GM21737 (cell line): ENCODE measurements at regions not wholly inside any gene's neighbourhood (a gene's known extent, or its start where the extent isn't known, plus 50 kb on each side); places are given as distances from the start of the nearest gene placed in this dataset.
"Not testable (repeated sequence)": the region's sequence is repeated elsewhere in the genome, so short reads cannot be mapped to it uniquely, and the experiment has no call there.

Experiments used
- ATAC-seq: cut with Tn5 transposase; IDR thresholded peaks from one replicate; pipeline ENCODE4 v1.9.1; 2021; ENCODE audit warnings: mild to moderate bottlenecking, moderate library complexity; ENCODE audit not compliant: unreplicated experiment

GRCh38 chr12:13518034-13518433 is 321.5 kb downstream of the EMP1 start:
- ATAC-seq, result not testable (repeated sequence)

DNA sequence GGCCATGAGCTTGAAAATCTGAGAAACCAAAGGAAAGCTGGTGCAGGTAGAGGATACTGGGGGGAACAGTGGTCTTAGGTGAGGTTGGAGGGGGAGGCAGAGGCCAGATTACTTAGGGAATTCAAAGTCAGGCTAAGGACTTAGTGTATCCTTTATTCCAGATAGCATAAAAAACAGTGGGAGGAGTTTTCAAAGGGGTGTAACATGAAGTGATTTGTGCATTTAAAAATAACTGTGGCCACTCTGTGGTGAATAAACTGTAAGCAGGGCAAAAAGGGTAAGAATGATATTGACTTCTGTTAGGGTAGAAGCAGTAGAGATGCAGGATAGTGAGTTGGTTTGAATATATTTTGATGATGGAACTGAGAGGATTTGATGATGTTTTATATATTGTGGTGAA is 313.2 kb downstream of the EMP1 start:
- ATAC-seq, result no peak

GRCh38 chr12:13505636-13506035 is 309.1 kb downstream of the EMP1 start:
- ATAC-seq, result no peak

GRCh38 chr12:13505224-13505623 is 308.7 kb downstream of the EMP1 start:
- no peak for ATAC-seq

DNA sequence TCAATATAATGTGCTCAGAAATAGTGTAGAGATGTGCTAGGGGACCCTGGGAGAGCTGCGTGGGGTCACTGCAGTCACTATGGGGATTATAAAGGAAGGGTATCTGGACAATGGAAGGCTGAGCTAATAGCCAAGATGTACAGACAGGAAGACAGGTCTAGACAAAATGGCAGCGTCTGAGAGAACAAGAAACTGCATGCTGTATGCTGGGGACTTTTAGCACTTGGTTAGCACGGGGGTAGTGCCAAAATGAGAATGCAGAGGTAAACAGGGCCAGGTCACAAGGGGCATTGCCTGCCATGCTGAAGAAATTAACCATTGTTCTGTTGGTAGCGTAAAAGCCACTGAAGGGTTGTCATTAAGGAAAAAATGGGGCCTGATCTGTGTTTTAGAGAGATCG is 308.2 kb downstream of the EMP1 start:
- ATAC-seq, result no peak

DNA sequence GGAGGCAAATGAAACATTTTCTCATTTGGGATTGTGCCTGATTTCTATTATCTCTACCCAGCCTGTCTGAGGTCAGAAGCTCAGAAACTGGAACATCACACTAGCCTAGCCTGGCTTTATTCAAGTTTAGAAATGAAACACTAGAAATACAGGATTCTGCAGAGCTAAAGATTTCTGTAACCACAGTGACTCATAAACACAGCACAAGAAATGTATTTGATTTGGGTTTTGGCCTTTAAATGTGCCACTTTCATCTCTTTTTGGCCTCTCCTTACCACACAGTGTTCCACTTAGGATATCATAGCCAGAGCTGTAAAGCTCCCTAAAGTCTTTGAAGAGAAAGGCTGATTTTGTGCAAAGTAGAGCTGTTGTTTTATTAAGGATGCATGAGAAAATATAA is 307.5 kb downstream of the EMP1 start:
- no peak for ATAC-seq

DNA sequence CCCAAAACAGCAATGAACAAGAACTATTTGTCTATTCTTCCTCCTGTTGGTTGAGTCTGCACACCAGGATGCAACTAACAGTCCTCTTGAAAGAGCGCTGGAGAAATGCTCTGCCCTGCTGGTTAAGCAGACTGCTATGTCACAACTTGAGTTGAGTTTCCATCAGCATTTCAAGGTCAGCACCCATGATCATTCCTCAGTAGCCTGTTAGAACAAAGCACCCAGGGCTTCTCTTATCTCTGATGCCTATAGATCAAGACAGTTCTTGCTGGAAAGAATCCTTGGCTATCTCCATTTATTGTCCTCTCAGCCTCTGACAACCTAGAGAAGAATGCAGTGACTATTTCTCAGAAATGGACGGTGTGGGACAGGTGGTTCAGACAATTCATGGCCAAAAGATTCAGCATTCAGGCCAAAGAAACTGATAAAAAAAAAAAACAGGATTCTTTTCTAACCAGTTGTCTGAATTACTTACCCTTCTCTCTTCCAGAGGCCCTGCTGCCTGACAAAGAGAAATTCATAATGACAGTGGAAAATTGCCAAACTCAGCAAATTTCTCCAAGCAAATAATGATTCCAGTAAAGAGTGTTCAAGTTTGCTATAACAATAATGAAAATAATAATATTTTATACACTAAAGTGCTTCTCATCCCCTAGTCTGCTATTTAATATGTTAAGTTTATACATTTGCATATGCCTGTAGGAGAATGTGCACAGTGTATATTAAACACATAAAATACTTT is 306.7 kb downstream of the EMP1 start:
- no peak for ATAC-seq

- no peak for ATAC-seq
Observed at GRCh38 chr12:13499008-13499407, 302.5 kb downstream of the EMP1 start.

DNA sequence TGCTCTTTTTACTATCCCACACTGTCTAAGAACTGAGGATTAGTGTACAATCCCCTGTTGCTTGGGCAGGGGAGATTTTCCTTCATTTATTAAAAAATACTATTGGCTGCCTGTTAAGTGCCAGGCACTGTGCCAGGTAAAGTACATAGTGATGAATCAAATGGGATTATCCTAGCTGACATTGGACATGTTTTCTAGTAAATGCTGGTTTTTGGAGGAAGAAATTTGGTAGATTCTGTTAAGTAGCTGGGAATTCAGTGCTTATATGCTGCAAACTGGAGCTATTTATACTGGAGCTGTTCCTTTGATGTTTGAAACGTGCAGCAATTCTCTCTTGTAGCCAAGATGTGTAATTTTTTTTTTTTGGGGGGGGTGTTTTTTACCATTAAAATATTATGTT is 299.6 kb downstream of the EMP1 start:
- ATAC-seq, result no peak

DNA sequence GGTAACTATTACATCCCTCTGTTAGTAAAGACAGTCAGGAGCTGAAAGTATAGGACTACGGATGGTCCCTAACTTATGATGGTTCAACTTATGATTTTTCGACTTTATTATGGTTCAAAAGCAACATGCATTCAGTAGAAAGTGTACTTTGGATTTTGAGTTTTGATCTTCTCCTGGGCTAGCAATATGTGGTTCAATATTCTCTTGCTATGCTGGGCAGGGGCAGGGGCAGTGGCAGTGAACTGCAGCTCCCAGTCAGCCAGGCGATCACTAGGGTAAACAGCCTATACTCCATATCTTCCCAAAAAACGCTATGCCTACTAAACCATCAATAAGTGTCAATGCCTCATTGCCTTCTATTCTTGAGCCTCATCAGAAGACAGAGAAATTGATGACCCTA is 292.7 kb downstream of the EMP1 start:
- ATAC-seq, result no peak

GRCh38 chr12:13487326-13487725 is 290.8 kb downstream of the EMP1 start:
- no peak for ATAC-seq

GRCh38 chr12:13486794-13487193 is 290.3 kb downstream of the EMP1 start:
- no peak for ATAC-seq

DNA sequence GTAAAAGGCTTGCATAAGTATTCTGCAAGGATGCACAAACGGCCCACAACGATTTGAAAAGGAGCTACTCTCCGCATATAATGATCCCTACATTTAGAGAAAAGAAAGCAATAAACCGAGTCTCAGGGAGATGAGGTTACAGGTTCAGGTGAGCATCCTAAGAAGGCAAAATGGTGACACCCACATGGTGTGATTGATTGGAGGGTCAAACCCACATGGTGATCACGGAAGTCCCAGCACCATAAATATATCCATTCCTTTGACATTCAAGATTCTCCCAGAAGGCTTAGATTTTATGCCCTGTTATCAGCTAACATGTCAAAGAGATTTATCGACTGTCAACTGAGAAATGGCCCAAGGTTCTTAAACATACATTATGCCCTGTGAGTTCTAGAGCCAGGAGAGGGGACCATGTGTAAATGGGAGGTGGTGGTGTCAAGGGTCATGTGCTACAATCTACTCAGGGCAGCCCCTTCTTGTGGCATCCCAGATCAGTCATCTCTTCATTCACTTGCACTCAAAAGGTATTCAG is 282.2 kb downstream of the EMP1 start:
- ATAC-seq, result no peak

DNA sequence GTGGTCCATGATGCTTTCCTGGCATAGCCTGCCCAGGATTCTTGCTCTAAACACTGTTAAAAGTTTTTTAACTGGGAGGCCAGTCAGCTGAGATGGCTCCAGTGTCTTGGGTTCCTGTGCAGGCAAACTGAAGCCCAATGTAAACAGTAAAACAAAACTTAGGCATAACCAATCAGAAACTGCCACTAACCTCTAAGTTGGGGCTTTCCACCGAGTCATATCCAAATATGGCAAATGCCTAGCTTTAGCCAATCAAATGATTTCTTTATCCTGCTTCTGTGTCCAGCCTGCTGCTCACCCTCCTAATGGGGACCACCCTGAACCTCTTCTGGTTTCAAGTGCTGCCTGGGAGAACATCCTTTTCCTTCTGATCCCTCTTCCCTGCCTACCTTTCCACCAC is 277.9 kb downstream of the EMP1 start:
- ATAC-seq, result no peak

GRCh38 chr12:13472690-13473089 is 276.2 kb downstream of the EMP1 start:
- peak; percentile 99 for ATAC-seq

DNA sequence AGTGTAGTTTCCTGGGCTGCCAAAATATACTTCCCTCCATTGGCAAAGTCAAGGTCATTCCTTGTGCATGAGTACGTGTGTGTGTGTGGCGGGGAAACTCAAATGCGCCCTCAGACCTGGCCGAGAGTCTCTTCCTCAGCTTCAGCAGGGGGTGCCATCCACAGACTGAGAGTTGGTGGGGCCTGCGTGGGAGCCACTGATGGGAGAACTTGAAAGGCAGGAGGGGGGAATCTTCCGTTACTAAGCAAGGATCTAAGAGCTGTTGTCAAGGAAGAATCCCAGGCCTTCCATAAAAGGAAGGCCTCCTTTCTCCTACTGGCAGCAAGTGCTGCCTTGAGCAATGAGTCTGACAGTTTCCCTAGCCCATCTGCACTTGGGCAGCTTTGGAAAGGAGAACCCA is 274.9 kb downstream of the EMP1 start:
- no peak for ATAC-seq

GRCh38 chr12:13465635-13466034 is 269.1 kb downstream of the EMP1 start:
- ATAC-seq, result no peak

DNA sequence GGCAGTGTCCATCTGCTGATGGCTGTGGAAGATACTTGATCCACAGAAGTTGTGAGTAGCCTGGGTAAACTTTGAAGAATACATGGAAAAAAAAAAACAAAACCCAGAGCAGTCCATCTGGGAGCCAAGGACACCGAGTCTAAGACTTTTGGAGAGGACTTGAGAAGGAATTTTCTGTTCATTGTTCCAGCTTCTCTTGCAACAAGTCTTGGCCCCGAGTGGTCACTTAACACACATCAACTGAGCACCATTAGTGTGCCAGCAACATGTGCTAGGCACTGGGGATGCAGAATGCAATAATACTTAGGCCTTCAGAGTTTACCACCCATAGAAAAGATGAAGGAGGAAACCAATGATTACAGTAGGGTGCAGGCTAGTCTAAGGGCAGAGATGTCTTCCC is 266.7 kb downstream of the EMP1 start:
- no peak for ATAC-seq

DNA sequence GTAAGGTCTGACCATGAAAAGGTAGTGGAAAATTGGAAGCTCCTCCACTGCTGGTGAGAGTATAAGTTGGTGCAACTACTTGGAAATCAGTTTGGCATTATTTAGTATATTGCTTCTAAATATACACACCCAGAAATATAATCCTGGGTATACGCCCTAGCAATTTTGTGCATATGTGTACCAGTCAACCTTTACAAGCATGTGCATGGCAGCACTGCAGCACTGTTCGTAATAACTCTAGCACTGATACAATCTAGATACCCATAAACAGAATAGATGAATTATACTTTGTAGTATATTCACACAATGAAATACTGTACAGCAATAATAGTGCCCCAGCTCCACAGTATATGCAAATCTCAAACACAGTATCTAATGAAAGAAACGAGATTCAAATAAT is 265.9 kb downstream of the EMP1 start:
- ATAC-seq, result no peak

GRCh38 chr12:13455778-13456144 is 259.2 kb downstream of the EMP1 start:
- no peak for ATAC-seq

DNA sequence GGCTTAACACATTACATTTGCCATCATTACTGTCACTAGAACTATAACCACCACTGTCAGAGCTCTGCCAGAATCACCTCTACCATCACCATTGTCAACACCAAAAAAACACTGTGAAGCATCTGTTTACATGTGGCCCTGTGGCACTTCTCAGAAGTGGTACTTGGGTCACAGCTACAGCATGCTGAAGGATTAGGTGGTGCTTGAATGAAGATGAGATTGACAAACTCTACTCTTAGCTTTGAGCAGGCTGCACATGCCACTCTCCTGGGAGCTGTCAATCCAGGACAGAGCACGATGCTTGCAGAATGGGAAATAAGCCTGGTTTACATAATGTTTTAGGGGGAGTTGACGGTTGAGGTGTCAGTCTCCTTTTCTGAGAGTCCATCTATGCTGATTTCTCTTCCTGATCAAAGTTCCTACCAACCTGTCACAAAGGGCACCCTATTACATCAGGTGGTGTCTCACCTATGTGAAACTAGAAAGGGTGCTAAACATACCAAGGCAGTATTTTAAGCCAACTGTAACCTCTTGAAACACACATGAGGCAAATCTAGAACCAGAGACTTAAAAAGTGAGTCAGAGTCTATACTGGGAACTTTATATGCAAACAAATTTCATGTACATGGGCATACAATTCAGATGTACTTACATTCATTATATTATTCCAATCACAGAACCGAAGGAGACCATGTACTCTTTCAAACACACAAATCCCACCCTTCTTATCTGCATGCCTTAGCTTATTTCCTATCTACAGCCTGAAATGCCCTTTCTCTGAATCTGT is 258.7 kb downstream of the EMP1 start:
- no peak for ATAC-seq

- ATAC-seq, result no peak
Observed at GRCh38 chr12:13452955-13453570, 256.5 kb downstream of the EMP1 start.
